Activated CD4-positive, alpha-beta T cell treated with anti-CD3 and anti-CD28 coated beads for 36 hours (primary cell): ENCODE measurements at regions not wholly inside any gene's neighbourhood (a gene's known extent, or its start where the extent isn't known, plus 50 kb on each side); places are given as distances from the start of the nearest gene placed in this dataset.
"Not testable (repeated sequence)": the region's sequence is repeated elsewhere in the genome, so short reads cannot be mapped to it uniquely, and the experiment has no call there.

Experiments used
- ATAC-seq: fragments of 200-7000 bp; cut with Tn5 transposase; one replicate; pipeline ENCODE4 v1.10.0; 2021; ENCODE audit warnings: mild to moderate bottlenecking, moderate library complexity
- CTCF ChIA-PET: fragments of 350-600 bp; sonication (Branson Sonifier 250); formaldehyde crosslinking; loops from one replicate; lab custom pipeline; 2021; ENCODE audit warnings: antibody characterized with exemption; lab: Charles Lee
- POLR2A ChIA-PET: fragments of 350-600 bp; sonication (Branson Sonifier 250); formaldehyde crosslinking; loops from one replicate; lab custom pipeline; 2021; ENCODE audit warnings: antibody characterized with exemption, inconsistent platforms; lab: Charles Lee
- DNase-seq: peaks from one replicate; pipeline ENCODE4 v3.0.0-alpha.2; 2020
- H3K27ac Mint-ChIP-seq: one replicate; pipeline ENCODE4 v1.8.0; 2021; ENCODE audit warnings: mixed read lengths
- H3K27me3 Mint-ChIP-seq: one replicate; pipeline ENCODE4 v1.8.0; 2021; ENCODE audit warnings: mixed read lengths
- H3K36me3 Mint-ChIP-seq: one replicate; pipeline ENCODE4 v1.8.0; 2021; ENCODE audit warnings: low read depth, mixed read lengths
- H3K4me1 Mint-ChIP-seq: one replicate; pipeline ENCODE4 v1.8.0; 2021; ENCODE audit warnings: mixed read lengths
- H3K4me3 Mint-ChIP-seq: one replicate; pipeline ENCODE4 v1.8.0; 2021; ENCODE audit warnings: mild to moderate bottlenecking, moderate library complexity, mixed read lengths
- H3K9me3 Mint-ChIP-seq: one replicate; pipeline ENCODE4 v1.8.0; 2021; ENCODE audit warnings: low read depth, mixed read lengths
- intact Hi-C, 2 experiments: fragments of 100-400 bp; cut with DNase I in 1 of 2; cut with micrococcal nuclease in 1 of 2; formaldehyde crosslinking; loops; one replicate each; pipeline versions ENCODE4 v1.14.2 to v1.15.1; 2022 to 2024; cut with DNase I, micrococcal nuclease

DNA sequence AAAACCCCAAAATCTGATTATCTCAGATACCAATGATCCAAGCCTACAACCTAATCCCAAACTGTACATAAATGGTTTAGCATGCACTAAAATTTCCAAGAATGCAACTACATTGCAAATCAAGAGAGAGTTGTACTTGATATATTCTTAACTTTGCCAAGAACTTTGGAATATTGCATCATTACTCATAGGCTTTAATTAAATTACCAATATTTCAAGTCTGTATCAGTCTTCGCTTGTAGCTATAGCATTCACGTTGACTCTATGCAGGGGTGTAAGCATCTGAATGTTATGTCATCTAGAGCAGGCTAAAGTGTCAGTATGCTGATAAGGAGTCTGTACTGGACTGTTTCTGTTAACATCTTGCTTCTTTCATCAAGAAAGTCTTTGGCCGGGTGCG is 56.3 kb downstream of the FOXI3 start:
- ChIA-PET CTCF (no interaction called here), POLR2A (no interaction called here)
- no peaks in the 10 kb centered on the region for H3K36me3 Mint-ChIP-seq
- no peaks in the 10 kb centered on the region for H3K4me1 Mint-ChIP-seq
- peaks cover 8% of the 10 kb centered on the region for H3K27me3 Mint-ChIP-seq
- H3K9me3 Mint-ChIP-seq = no peaks in the 10 kb centered on the region
- H3K27ac Mint-ChIP-seq = no peak overlapping the region
- intact Hi-C loops = no loop called here
- H3K4me3 Mint-ChIP-seq = no peak overlapping the region
- DNase-seq = no peak
- ATAC-seq = no peak

DNA sequence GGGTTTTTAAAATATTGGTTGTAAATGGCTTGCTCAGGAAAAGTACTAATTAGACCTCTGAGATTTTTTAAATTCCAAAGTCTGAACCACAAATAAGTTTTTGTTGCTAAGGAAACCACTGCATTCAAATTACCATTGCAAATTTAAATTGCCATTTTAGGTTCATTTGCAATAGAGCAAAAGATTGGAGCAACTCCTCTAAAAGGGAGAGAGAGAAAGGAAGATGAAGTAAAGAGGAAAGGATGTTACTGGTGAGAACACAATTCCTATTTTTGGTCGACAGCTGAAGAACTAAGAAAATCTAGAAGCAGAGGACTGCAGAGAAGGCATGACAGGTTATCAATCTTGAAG is 74.9 kb downstream of the FOXI3 start:
- ChIA-PET CTCF (interaction anchor here (1.0 kb wide), 1 partner anchor 78 kb away, joined by 3 read pairs; no protein-coding TSS in a partner anchor), POLR2A (no interaction called here)
- Mint-ChIP-seq H3K4me1 (no peaks in the 10 kb centered on the region), H3K9me3 (no peaks in the 10 kb centered on the region), H3K27me3 (peaks cover 14% of the 10 kb centered on the region), H3K27ac (no peak overlapping the region), H3K36me3 (no peaks in the 10 kb centered on the region), H3K4me3 (no peak overlapping the region)
- intact Hi-C loops = no loop called here
- DNase-seq = no peak
- no peak for ATAC-seq

DNA sequence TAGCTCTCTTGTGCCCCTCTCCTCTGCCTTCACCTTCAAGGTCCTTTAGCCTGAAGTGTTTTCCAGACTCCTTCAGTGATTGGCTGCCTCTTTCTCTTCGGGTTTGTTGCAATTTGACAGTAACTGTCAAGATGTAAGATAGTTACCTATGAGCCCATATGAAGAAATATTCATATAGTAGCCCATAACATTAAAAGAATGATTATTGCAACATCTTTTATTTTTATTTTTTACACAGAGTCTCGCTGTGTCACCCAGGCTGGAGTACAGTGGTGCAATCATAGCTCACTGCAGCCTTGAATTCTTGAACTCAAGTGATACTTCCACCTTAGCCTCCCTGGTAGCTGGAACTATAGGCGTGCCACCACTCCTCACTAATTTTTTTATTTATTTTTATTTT is 80.5 kb downstream of the FOXI3 start:
- Mint-ChIP-seq H3K36me3 (no peaks in the 10 kb centered on the region), H3K27ac (no peak overlapping the region), H3K9me3 (no peaks in the 10 kb centered on the region), H3K4me3 (no peak overlapping the region), H3K27me3 (peaks cover 12% of the 10 kb centered on the region), H3K4me1 (no peaks in the 10 kb centered on the region)
- intact Hi-C loops = no loop called here
- DNase-seq (no peak), ATAC-seq (no peak)
- ChIA-PET POLR2A (no interaction called here), CTCF (no interaction called here)

DNA sequence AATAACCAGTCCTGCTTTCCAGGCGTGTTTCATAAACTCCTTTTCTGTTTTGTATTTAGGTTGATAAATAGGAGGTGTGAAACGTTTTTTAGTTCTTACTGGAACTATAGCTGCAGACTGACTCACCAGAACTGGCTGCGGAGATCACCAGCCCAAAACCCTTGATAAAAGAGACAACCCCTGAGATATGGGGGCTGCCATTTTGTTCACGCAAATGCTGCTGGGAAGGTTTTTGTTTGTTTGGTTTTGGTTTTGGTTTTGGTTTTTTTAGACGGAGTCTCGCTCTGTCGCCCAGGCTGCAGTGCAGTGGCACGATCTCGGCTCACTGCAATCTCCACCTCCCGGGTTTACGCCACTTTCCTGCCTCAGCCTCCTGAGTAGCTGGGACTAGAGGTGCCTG is 87.1 kb downstream of the FOXI3 start:
- intact Hi-C loops, POLR2A ChIA-PET, H3K27ac Mint-ChIP-seq, DNase-seq, H3K36me3 Mint-ChIP-seq, H3K4me1 Mint-ChIP-seq, H3K27me3 Mint-ChIP-seq, ATAC-seq, H3K9me3 Mint-ChIP-seq, H3K4me3 Mint-ChIP-seq: not testable (repeated sequence)
- CTCF ChIA-PET = interaction anchor here (1.2 kb wide), 1 partner anchor 16 kb away, joined by 3 read pairs; no protein-coding TSS in a partner anchor

DNA sequence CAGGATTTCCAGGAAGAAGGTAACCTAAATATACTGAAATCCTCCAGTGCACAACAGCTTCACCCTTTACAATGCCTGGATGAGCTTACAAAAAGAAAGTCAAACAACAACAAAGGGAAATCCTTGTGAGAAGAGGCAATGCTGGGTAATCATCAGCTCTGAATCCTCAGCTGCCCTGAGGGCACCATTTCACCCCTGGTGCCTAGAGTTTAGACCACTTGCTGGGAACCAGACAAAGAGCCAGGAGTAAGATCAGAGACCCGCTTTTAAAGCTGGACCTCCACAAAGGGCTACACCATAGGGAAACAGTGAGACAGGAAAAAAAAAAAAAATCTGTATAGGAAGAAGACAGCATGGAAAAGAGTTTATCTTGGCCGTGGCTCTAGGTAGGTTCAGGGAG is 97.0 kb downstream of the FOXI3 start:
- H3K27me3 Mint-ChIP-seq = peaks cover 17% of the 10 kb centered on the region
- ATAC-seq (no peak), DNase-seq (no peak)
- intact Hi-C loops = no loop called here
- H3K9me3 Mint-ChIP-seq = no peaks in the 10 kb centered on the region
- no peaks in the 10 kb centered on the region for H3K36me3 Mint-ChIP-seq
- ChIA-PET CTCF (no interaction called here), POLR2A (no interaction called here)
- H3K27ac Mint-ChIP-seq = no peak overlapping the region
- H3K4me1 Mint-ChIP-seq = peaks cover 3% of the 10 kb centered on the region
- H3K4me3 Mint-ChIP-seq = no peak overlapping the region

DNA sequence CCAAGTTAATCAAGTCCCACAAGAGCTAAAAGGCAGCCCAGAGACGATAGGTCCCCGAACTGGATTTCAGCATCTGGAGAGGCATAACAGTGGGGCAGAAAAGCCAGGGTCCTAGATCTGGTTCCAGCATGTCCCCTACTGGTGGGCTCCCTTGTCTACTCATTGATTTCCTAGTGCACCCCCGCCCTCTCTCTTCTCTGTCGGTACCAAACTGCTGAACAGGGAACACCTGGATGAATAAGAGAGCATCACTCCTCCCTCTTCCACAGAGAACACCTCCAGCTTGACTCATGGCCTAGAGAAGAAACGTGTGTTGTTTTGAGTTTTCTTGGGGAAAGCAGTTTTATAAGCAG is 101.3 kb downstream of the FOXI3 start:
- Mint-ChIP-seq H3K36me3 (no peaks in the 10 kb centered on the region), H3K4me3 (no peak overlapping the region), H3K27ac (no peak overlapping the region), H3K27me3 (peaks cover 34% of the 10 kb centered on the region), H3K4me1 (peaks cover 3% of the 10 kb centered on the region), H3K9me3 (no peaks in the 10 kb centered on the region)
- no peak for ATAC-seq
- CTCF ChIA-PET = interaction anchor here (0.5 to 1.2 kb wide), 6 partner anchors 18 to 199 kb away, joined by 3 to 4 read pairs (median 4); no protein-coding TSS in a partner anchor
- DNase-seq = no peak
- intact Hi-C loops = loop anchor here in 1 of 2 experiments (5.0 kb wide), 2 partner anchors 101 to 321 kb away; partner anchors contain the start of gene FOXI3
- POLR2A ChIA-PET = no interaction called here

DNA sequence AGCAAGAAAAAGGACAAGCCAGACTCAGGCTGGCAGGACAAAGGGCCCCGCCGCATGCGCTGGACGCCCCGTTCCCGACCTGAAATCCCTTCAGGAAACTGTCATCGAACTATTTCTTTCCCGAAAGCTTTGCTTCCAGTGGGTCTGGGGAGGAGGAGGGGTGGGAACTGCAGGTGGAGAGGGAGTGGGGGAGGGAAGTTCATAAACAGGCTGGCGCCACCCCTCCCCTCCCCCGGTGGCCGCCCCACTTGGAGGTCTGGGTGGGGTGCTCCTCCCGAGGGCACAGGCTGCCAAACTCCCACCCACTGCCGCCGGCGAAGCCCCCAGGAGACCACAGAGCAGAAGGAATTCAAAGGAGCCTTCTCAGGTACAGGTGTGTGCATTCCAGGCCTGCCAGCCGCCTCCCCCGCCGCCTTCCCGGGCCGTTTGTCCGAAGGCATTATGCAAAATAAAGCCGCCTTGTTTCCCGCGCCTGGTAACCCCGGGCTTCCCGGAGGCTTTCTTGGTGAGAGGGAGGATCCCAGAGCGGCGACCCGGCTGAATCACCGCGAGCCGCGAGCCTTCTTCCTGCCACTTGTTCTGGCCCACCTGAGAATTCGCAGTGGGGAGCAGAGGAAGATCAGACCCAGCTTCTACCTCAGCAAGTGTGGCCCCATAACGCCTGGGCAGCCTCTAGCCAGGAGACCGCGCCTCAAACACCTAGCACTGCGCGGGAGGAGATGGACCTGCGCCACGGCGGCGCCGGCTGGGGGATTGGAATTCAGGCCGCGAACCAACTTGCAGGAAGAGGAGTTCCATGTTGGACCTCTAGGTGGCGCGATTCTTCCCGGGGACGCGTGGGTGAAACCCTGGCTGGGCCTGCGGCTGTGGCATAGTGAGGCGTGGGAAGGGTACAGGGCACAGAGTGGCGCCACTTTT is 101.9 kb downstream of the FOXI3 start:
- DNase-seq (peak; percentile 85), ATAC-seq (peak; percentile 55)
- peaks cover 3% of the 10 kb centered on the region for H3K4me1 Mint-ChIP-seq
- ChIA-PET POLR2A (no interaction called here), CTCF (interaction anchor here (0.6 to 1.2 kb wide), 4 partner anchors 17 to 200 kb away, joined by 3 to 4 read pairs (median 3); no protein-coding TSS in a partner anchor)
- H3K9me3 Mint-ChIP-seq = no peaks in the 10 kb centered on the region
- H3K4me3 Mint-ChIP-seq = peak overlapping the region; percentile 40
- H3K27ac Mint-ChIP-seq = no peak overlapping the region
- intact Hi-C loops = loop anchor here in 1 of 2 experiments (5.0 kb wide), 2 partner anchors 102 to 322 kb away; partner anchors contain the start of gene FOXI3
- peaks cover 32% of the 10 kb centered on the region for H3K27me3 Mint-ChIP-seq
- no peaks in the 10 kb centered on the region for H3K36me3 Mint-ChIP-seq

DNA sequence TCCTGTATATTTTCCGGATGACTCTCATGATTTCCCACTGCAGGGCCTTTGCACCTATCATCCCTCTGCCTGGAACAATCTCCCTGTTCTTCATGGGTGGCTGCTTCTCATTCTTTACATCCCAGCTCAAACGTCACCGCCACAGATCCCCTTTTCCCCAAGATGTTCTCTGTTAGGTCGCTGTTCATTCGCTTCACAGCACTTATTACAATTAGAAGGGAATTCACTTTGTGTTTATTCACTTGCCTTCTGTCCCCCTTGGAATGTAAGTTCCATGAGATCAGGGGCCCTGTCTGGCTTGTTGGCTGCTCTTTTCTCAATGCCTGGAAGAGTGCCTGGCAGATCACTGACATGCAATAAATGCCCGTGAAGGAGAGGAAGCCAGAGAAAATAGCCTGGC is 106.7 kb downstream of the FOXI3 start:
- intact Hi-C loops = no loop called here

DNA sequence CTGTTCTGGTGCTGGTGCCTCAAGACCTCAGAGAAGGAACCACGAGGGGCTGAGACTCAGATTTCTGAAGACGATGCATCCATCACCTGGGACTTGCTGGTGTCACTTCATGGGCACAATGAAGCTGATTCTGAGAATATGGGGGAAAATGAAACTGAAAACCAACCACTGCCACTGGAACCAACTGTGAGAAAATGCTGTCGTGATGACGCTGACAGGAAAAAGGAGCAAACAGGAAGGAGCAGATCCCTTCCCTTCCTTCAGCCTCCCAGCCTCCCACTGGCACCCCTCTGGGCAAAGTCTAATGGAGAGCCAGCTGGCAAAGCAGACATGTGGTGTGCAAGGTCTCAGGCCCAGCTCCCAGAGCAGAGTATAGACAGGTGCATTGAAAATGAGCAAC is 109.7 kb downstream of the FOXI3 start:
- ChIA-PET POLR2A (no interaction called here), CTCF (no interaction called here)
- intact Hi-C loops = no loop called here
- ATAC-seq (no peak), DNase-seq (no peak)
- H3K36me3 Mint-ChIP-seq = no peaks in the 10 kb centered on the region
- peaks cover 4% of the 10 kb centered on the region for H3K4me1 Mint-ChIP-seq
- no peaks in the 10 kb centered on the region for H3K9me3 Mint-ChIP-seq
- peaks cover 17% of the 10 kb centered on the region for H3K27me3 Mint-ChIP-seq
- no peak overlapping the region for H3K27ac Mint-ChIP-seq
- H3K4me3 Mint-ChIP-seq = no peak overlapping the region

More for the DNA sequence above, 106.7 kb downstream of the FOXI3 start:
- ChIA-PET CTCF (no interaction called here), POLR2A (no interaction called here)
- Mint-ChIP-seq H3K36me3 (no peaks in the 10 kb centered on the region), H3K9me3 (no peaks in the 10 kb centered on the region), H3K4me1 (peaks cover 6% of the 10 kb centered on the region), H3K27me3 (peaks cover 23% of the 10 kb centered on the region), H3K27ac (no peak overlapping the region), H3K4me3 (no peak overlapping the region)
- ATAC-seq = no peak
- no peak for DNase-seq

DNA sequence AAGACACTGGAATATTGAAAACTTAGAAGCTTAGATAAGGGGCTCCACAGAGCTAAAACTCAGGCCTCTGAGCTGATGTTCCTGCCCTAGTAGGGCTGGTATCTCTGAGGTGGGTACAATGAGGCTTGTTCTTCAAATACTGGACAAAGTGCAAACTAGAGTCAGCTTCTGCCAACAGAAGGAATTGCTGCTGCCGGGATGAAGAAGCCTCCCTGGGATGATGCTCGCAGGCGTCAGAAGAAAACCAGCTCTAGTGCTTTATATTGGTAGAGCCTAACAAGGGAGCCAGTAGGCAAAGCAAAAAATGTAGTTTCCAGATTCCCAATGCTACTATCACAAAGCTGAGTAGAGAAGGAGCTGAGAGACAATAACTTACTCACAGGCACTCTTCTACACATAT is 118.1 kb downstream of the FOXI3 start:
- no peaks in the 10 kb centered on the region for H3K36me3 Mint-ChIP-seq
- no peak overlapping the region for H3K4me3 Mint-ChIP-seq
- ChIA-PET CTCF (interaction anchor here (1.3 kb wide), 1 partner anchor 17 kb away, joined by 3 read pairs; no protein-coding TSS in a partner anchor), POLR2A (no interaction called here)
- H3K27ac Mint-ChIP-seq = no peak overlapping the region
- intact Hi-C loops = no loop called here
- ATAC-seq (no peak), DNase-seq (no peak)
- no peaks in the 10 kb centered on the region for H3K9me3 Mint-ChIP-seq
- H3K4me1 Mint-ChIP-seq = no peaks in the 10 kb centered on the region
- H3K27me3 Mint-ChIP-seq = peaks cover 23% of the 10 kb centered on the region

DNA sequence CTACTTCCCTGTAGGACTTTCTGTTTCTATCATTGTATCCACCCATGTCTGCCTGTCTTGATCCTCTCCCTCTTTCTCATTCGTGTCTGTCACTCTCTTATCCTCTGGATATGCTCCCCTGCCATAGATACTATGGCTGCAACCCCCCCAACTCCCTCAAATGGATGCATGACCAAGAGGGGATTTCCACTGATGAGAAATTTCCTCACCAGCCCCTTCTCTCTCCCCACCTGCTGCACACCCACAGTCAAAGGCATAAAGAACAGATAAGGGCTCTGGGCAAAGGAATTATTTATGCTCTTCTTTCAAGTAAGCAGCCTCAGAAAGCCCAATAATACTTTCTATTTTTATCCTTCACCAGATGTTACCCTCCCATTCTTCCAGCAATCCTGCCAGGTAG is 121.3 kb downstream of the FOXI3 start:
- DNase-seq = no peak
- no peaks in the 10 kb centered on the region for H3K9me3 Mint-ChIP-seq
- H3K27me3 Mint-ChIP-seq = peaks cover 22% of the 10 kb centered on the region
- ChIA-PET POLR2A (no interaction called here), CTCF (no interaction called here)
- no peaks in the 10 kb centered on the region for H3K36me3 Mint-ChIP-seq
- H3K4me3 Mint-ChIP-seq = no peak overlapping the region
- no peak for ATAC-seq
- H3K4me1 Mint-ChIP-seq = no peaks in the 10 kb centered on the region
- intact Hi-C loops = no loop called here
- no peak overlapping the region for H3K27ac Mint-ChIP-seq
